Mesenchymal stem cell (in vitro differentiated cells and primary cell): ENCODE measurements at regions not wholly inside any gene's neighbourhood (a gene's known extent, or its start where the extent isn't known, plus 50 kb on each side); places are given as distances from the start of the nearest gene placed in this dataset.
A peak's percentile ranks its signal among the peaks of the same experiment; 100 is the strongest.

Experiments used
- DNase-seq: peaks from one replicate; pipeline ENCODE4 v3.0.0-alpha.2; 2013
- H2AFZ ChIP-seq: one replicate; pipeline ENCODE4 v1.6.1; 2013; ENCODE audit warnings: low read depth, mild to moderate bottlenecking, control low read depth, inconsistent platforms, low read length, moderate library complexity
- H2AK5ac ChIP-seq: 2 replicates; pipeline ENCODE4 v1.6.1; 2013; ENCODE audit warnings: low read length, moderate library complexity, mild to moderate bottlenecking, inconsistent platforms; ENCODE audit not compliant: severe bottlenecking
- H2BK120ac ChIP-seq: one replicate; pipeline ENCODE4 v1.6.1; 2013; ENCODE audit warnings: low read depth, mild to moderate bottlenecking, inconsistent platforms, low read length, moderate library complexity
- H2BK12ac ChIP-seq, 2 experiments: one replicate each; pipeline ENCODE4 v1.6.1; 2013; ENCODE audit warnings: inconsistent platforms in 2 of 2, low read length in 2 of 2, mild to moderate bottlenecking in 2 of 2, moderate library complexity in 2 of 2, control low read depth in 1 of 2
- H2BK15ac ChIP-seq: one replicate; pipeline ENCODE4 v1.6.1; 2013; ENCODE audit warnings: mild to moderate bottlenecking, low read depth, inconsistent platforms; ENCODE audit not compliant: poor library complexity, severe bottlenecking
- H2BK5ac ChIP-seq: 2 replicates; pipeline ENCODE4 v1.6.1; 2013; ENCODE audit warnings: low read depth, mild to moderate bottlenecking, low read length, control low read depth, inconsistent platforms; ENCODE audit not compliant: poor library complexity, severe bottlenecking
- H3K14ac ChIP-seq, 2 experiments: one replicate each; pipeline ENCODE4 v1.6.1; 2013; ENCODE audit warnings: inconsistent platforms in 2 of 2, low read length in 2 of 2, control low read depth in 1 of 2, mild to moderate bottlenecking in 1 of 2, moderate library complexity in 1 of 2
- H3K18ac ChIP-seq, 2 experiments: one replicate each; pipeline ENCODE4 v1.6.1; 2013; ENCODE audit warnings: inconsistent platforms in 2 of 2, low read length in 2 of 2, control low read depth in 1 of 2, low read depth in 1 of 2, mild to moderate bottlenecking in 1 of 2
- H3K23ac ChIP-seq, 2 experiments: one replicate each; pipeline ENCODE4 v1.6.1; 2013; ENCODE audit warnings: inconsistent platforms in 2 of 2, low read length in 2 of 2, mild to moderate bottlenecking in 2 of 2, moderate library complexity in 2 of 2, control low read depth in 1 of 2
- H3K27ac ChIP-seq: 2 replicates; pipeline ENCODE4 v1.5.1; 2013; ENCODE audit warnings: mild to moderate bottlenecking, moderate library complexity, low read length, control low read depth, inconsistent platforms; ENCODE audit not compliant: poor library complexity, severe bottlenecking
- H3K27me3 ChIP-seq, 2 experiments: 2 replicates each; pipeline versions ENCODE4 v1.6.1 to v1.7.0; 2013; ENCODE audit warnings: low read length in 2 of 2, mild to moderate bottlenecking in 2 of 2, moderate library complexity in 2 of 2, control low read depth in 1 of 2, inconsistent platforms in 1 of 2; ENCODE audit not compliant: control insufficient read depth in 1 of 2, insufficient read depth in 1 of 2
- H3K36me3 ChIP-seq, 2 experiments: 2 replicates each; pipeline versions ENCODE4 v1.6.1 to v1.7.0; 2013; ENCODE audit warnings: low read length in 2 of 2, control low read depth in 1 of 2, inconsistent platforms in 1 of 2, low read depth in 1 of 2, mild to moderate bottlenecking in 1 of 2; ENCODE audit not compliant: insufficient read depth in 2 of 2, control insufficient read depth in 1 of 2
- H3K4ac ChIP-seq, 2 experiments: one replicate each; pipeline ENCODE4 v1.6.1; 2013; ENCODE audit warnings: inconsistent platforms in 2 of 2, low read length in 2 of 2, mild to moderate bottlenecking in 2 of 2, moderate library complexity in 2 of 2, control low read depth in 1 of 2, low read depth in 1 of 2
- H3K4me1 ChIP-seq: 2 replicates; pipeline ENCODE4 v1.6.1; 2013; ENCODE audit warnings: low read depth, low read length, control low read depth; ENCODE audit not compliant: control insufficient read depth, insufficient read depth
- H3K4me2 ChIP-seq: 2 replicates; pipeline ENCODE4 v1.6.1; 2013; ENCODE audit warnings: low read length, mild to moderate bottlenecking, inconsistent platforms; ENCODE audit not compliant: poor library complexity, severe bottlenecking
- H3K4me3 ChIP-seq, 2 experiments: 2 replicates each; pipeline versions ENCODE4 v1.5.1 to v1.7.0; 2013; ENCODE audit warnings: low read length in 2 of 2, mild to moderate bottlenecking in 2 of 2, control low read depth in 1 of 2, low read depth in 1 of 2; ENCODE audit not compliant: insufficient read depth in 1 of 2
- H3K79me1 ChIP-seq: replicated peaks from 2 replicates; pipeline ENCODE4 v1.6.1; 2013; ENCODE audit warnings: mild to moderate bottlenecking, control low read depth, low read length, inconsistent platforms; ENCODE audit not compliant: poor library complexity, severe bottlenecking
- H3K9ac ChIP-seq: 2 replicates; pipeline ENCODE4 v1.7.0; 2013; ENCODE audit warnings: mild to moderate bottlenecking, low read length, moderate library complexity
- H3K9me3 ChIP-seq: 2 replicates; pipeline ENCODE4 v1.7.0; 2013; ENCODE audit warnings: mild to moderate bottlenecking, low read length; ENCODE audit not compliant: control insufficient read depth
- H4K8ac ChIP-seq: one replicate; pipeline ENCODE4 v1.6.1; 2013; ENCODE audit warnings: inconsistent platforms, mild to moderate bottlenecking, low read length, moderate library complexity
- H4K91ac ChIP-seq: one replicate; pipeline ENCODE4 v1.6.1; 2013; ENCODE audit warnings: mild to moderate bottlenecking, low read length, inconsistent platforms
- WGBS: methylation state at CpG from one replicate; pipeline ENCODE4 v1.1.7; 2013; ENCODE audit warnings: mixed read lengths; 5-methylcytosine and 5-hydroxymethylcytosine counted together

- Histone ChIP-seq H4K8ac (no peak overlapping the region), H2BK5ac (no peak overlapping the region), H3K36me3 (no peaks in the 10 kb centered on the region), H2AFZ (no peak overlapping the region), H3K9me3 (no peaks in the 10 kb centered on the region), H3K4me3 (no peak overlapping the region), H3K9ac (no peak overlapping the region), H3K18ac (no peak overlapping the region), H3K79me1 (no peaks in the 10 kb centered on the region), H3K4ac (no peak overlapping the region), H3K14ac (no peak overlapping the region), H3K4me1 (no peaks in the 10 kb centered on the region), H2BK12ac (no peak overlapping the region), H2BK15ac (no peak overlapping the region), H3K23ac (no peak overlapping the region), H2BK120ac (no peak overlapping the region), H3K27me3 (peaks cover 47 to 77% of the 10 kb centered on the region in 2 experiments), H3K4me2 (no peak overlapping the region), H2AK5ac (no peak overlapping the region), H4K91ac (no peak overlapping the region), H3K27ac (no peak overlapping the region)
- DNase-seq, result no peak
- WGBS, result 72% methylated on average over 2 of the region's 2 CpGs
These were observed 127.6 kb upstream of the UNC5B start for GRCh38 chr10:71084818-71085126.

- no peak overlapping the region for H3K23ac ChIP-seq
- H3K4ac ChIP-seq, result no peak overlapping the region
- no peaks in the 10 kb centered on the region for H3K36me3 ChIP-seq
- 71% methylated on average over 15 of the region's 18 CpGs for WGBS
- H3K4me2 ChIP-seq, result no peak overlapping the region
- H2BK15ac ChIP-seq, result no peak overlapping the region
- no peak overlapping the region for H4K91ac ChIP-seq
- no peaks in the 10 kb centered on the region for H3K9me3 ChIP-seq
- H3K79me1 ChIP-seq, result no peaks in the 10 kb centered on the region
- no peaks in the 10 kb centered on the region for H3K4me1 ChIP-seq
- no peak overlapping the region for H4K8ac ChIP-seq
- no peak overlapping the region for H3K14ac ChIP-seq
- H2BK12ac ChIP-seq, result no peak overlapping the region
- no peak overlapping the region for H2AFZ ChIP-seq
- no peak for DNase-seq
- no peak overlapping the region for H3K18ac ChIP-seq
- no peak overlapping the region for H3K4me3 ChIP-seq
- H3K9ac ChIP-seq, result no peak overlapping the region
- peaks cover 50 to 74% of the 10 kb centered on the region in 2 experiments for H3K27me3 ChIP-seq
- no peak overlapping the region for H2BK120ac ChIP-seq
- H2AK5ac ChIP-seq, result no peak overlapping the region
- no peak overlapping the region for H2BK5ac ChIP-seq
- no peak overlapping the region for H3K27ac ChIP-seq
These were observed 126.5 kb upstream of the UNC5B start for GRCh38 chr10:71085689-71086438.

- no peak overlapping the region for H2BK120ac ChIP-seq
- no peak overlapping the region for H3K18ac ChIP-seq
- no peak overlapping the region for H3K14ac ChIP-seq
- H3K27ac ChIP-seq, result no peak overlapping the region
- no peak overlapping the region for H2BK15ac ChIP-seq
- no peak overlapping the region for H2AK5ac ChIP-seq
- H3K4me1 ChIP-seq, result no peaks in the 10 kb centered on the region
- no peak overlapping the region for H3K23ac ChIP-seq
- no peak overlapping the region for H3K4me3 ChIP-seq
- no peak for DNase-seq
- WGBS, result 83% methylated on average over 10 of the region's 11 CpGs
- H3K9me3 ChIP-seq, result no peaks in the 10 kb centered on the region
- peak overlapping the region; percentile 29 for H3K4me2 ChIP-seq
- no peak overlapping the region for H2AFZ ChIP-seq
- H2BK5ac ChIP-seq, result no peak overlapping the region
- H3K36me3 ChIP-seq, result no peaks in the 10 kb centered on the region
- H4K8ac ChIP-seq, result no peak overlapping the region
- no peak overlapping the region for H4K91ac ChIP-seq
- H3K27me3 ChIP-seq, result peaks cover 53 to 72% of the 10 kb centered on the region in 2 experiments
- H2BK12ac ChIP-seq, result no peak overlapping the region
- no peak overlapping the region for H3K4ac ChIP-seq
- H3K79me1 ChIP-seq, result no peaks in the 10 kb centered on the region
- H3K9ac ChIP-seq, result no peak overlapping the region
These were observed 125.8 kb upstream of the UNC5B start for GRCh38 chr10:71086439-71087080.

- Histone ChIP-seq H3K9ac (no peak overlapping the region), H4K91ac (no peak overlapping the region), H3K27me3 (peaks cover 57 to 73% of the 10 kb centered on the region in 2 experiments), H3K4ac (no peak overlapping the region), H2BK5ac (no peak overlapping the region), H3K4me3 (no peak overlapping the region), H4K8ac (no peak overlapping the region), H2BK120ac (no peak overlapping the region), H3K79me1 (no peaks in the 10 kb centered on the region), H3K9me3 (no peaks in the 10 kb centered on the region), H3K14ac (no peak overlapping the region), H3K18ac (no peak overlapping the region), H3K4me1 (no peaks in the 10 kb centered on the region), H2AK5ac (no peak overlapping the region), H2BK15ac (no peak overlapping the region), H3K23ac (no peak overlapping the region), H3K4me2 (no peak overlapping the region), H2BK12ac (no peak overlapping the region), H2AFZ (no peak overlapping the region), H3K36me3 (no peaks in the 10 kb centered on the region), H3K27ac (no peak overlapping the region)
- 76% methylated on average over 4 of the region's 4 CpGs for WGBS
- DNase-seq, result no peak
These were observed 124.7 kb upstream of the UNC5B start for GRCh38 chr10:71087622-71088021.
